ENCODE measurements at regions not wholly inside any gene's neighbourhood (a gene's known extent, or its start where the extent isn't known, plus 50 kb on each side); places are given as distances from the start of the nearest gene placed in this dataset.
"Not testable (repeated sequence)": the region's sequence is repeated elsewhere in the genome, so short reads cannot be mapped to it uniquely, and the experiment has no call there.

DNA sequence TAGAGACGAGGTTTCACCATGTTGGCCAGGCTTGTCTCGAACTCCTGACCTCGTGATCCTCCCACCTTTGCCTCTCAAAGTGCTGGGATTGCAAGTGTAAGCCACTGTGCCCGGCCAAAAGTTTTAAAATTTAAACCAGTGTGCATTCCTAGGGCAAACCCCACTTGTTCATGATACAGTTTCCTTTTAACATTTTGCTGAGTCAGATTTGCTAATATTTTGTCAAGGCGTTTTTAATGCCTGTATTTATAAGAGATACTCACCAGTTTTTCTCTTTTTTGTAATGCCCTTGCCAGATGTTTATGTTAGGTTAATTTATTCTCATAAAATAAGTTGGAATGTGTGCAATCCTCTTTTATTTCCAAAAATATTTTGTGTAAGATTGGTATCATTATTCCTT lies 927.4 kb downstream of the DNAJB9 start:
- no peak for FAIRE-seq

DNA sequence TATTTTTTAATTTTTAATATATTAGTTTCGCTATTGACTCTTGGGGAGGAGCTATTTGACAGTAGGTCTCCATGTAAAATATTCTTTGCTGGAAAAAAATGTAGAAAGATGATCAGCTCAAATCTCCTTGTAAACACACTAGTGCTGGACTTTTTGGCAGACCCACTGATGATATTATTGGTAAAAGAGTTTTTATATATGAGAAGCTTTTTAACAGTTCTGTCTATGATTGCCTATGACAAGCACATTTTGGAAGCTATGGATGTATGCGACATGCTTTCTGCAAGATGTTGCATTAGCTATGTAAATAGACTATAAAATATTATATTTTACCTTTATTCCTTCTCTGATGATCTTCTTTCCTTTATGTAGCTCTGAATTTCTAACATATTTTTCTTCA lies 928.5 kb downstream of the DNAJB9 start:
- FAIRE-seq, result no peak

DNA sequence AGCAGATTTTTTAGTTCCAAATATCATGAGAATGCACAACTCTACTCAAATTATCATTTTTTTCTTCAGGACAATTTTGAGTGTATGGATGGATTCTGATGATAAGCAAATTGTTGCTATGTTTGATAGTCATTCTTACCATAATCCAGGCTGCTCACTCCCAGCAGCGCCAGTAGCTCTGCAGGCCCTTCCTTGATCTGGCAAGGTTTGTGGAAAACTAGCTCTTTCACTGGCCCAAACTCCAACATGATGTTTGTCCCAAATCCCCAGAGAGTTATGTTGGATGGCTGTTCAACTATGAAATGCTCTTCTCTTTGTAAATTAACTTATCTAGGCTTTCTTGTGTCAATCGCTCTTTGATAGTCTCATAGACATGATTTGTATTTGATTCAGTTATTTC lies 933.7 kb downstream of the DNAJB9 start:
- no peak for FAIRE-seq

DNA sequence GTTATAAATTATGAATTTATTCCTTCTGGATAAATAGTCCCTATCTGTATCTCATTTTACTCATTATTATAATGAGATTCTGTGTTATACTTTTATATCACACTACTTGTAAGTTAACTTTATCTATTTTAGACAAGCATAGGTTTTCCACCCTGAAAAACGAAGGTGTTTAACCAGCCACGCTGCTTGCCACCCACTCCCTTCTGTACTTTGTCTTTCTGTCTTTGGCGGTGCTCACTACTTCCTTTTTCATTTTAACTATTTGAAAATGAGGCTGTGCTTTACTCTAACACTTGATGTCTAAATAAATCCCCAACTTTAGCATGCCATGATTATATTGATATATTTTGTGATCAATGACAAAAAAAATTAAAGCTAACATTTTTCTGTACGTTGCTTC lies 952.9 kb downstream of the DNAJB9 start:
- FAIRE-seq, result no peak

DNA sequence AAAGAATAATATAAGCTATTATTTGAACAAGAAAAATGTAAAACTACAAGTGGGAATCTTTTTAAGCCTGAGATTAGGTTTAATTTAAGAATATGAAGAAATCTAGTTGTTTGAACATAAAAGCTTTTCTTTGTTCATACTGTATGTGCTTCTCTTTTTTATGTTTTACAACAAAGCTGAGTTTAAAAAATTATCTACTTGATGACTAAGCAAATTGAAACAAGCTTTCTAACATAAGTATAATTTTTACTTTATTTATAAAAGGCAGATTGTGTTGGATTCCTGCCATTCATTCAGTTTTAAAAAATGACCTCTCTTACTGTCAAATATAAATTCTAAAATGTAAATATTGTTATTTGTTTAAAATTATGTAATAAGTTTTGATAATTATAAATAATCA lies 958.2 kb downstream of the DNAJB9 start:
- no peak for FAIRE-seq

DNA sequence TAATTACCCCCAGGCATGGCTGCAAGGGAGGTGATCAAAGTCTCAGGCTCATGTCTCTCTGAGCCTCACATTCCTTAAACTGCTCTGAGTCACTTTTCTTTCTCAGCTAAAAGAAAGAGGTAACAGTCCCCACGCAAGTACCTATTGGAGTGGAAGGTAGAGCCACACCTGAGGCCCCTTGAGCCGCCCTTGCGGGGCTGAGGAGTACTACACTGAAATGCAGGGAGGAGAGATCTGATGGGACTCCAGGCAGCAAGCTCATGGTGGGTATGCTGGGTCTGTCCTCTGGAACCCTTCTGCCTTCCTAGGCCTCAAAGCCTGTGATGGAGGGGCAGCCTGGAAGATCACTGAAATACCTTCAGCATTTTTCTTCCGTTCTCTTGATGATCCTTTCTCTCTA lies 960.0 kb downstream of the DNAJB9 start:
- FAIRE-seq, result no peak

DNA sequence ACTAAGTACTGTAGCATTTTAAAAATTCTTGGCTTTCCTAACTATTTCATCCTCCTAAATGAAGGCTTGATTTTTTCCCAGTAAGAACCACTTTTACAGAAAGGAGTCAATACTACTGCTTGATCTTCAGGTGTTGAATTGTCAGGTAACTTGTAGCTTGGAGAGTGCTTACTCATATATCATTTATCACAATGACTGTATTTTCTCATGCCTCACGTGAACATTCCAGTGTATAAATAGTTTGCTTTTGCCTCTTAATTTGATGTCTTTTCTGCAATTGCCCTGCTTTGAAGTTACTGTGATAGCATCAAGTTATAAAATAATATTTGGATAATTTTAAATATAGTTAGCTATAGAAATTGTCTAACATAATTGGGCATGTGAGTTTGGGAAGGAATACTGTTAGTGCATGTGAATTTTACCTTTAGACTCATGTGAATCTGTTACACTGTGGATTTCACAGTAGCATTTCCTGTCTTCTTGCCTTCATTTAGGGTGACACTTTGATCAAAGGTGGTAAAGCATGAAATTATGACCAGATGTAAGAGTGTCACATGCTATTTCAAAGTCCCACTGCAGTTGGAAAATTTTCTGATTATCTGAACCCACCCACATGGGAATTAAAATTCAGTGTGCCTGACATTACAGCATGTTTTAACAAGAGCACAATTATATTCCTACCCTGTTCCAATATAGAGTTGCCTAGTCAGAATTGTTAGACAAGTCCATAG lies 962.8 kb downstream of the DNAJB9 start:
- no peak for FAIRE-seq

DNA sequence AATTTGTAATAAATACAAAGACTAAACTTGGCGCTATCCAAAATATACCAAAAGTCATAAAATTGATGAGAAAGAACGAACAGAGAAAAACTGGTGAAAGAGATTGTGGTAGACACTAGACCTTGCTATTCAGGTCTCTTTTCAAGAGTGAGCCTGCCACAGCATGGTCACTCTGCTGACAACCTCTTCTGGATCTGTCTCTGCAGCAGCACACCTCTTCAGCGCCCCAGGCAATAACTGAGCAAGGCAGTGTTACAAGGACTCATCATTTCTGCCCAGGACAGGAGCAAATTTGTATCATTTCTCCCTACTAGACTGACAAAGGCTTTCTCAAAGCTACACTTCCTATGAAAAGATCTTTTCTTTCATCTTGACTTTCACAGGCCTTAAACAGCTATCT lies 976.0 kb downstream of the DNAJB9 start:
- FAIRE-seq, result no peak

DNA sequence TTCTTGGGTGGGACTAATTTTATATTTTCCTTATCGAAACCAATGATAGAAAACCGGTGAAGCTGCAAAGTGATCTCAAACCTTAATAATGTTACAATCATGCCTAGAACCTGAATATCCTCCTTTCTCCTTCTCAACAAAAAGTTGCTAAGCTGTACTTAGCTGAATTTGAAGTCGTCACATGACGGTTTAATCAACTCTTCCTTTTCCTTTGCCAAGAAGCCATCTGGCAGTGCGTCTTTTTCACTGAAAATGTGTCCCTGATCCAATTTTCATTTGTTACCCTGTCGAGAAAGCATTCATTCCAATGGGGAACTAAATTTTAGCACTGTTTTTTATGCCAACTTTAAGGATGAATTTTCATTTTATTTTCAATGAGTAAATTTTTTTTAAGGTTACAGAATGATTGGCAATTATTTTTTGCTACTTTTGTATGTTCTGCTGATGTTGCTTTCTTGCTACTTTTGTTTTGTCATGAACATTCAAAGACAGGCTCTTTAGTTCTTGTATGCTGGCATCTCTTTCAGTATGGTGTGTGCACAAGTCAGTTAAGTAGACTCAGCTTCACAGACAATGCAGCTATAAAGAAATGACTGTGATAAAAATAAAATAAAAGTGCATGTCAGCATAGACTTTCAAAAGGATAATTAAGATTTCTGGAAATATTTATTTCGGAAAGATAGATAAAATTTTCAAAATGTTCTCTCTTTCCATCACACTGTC lies 980.0 kb downstream of the DNAJB9 start:
- FAIRE-seq, result no peak

DNA sequence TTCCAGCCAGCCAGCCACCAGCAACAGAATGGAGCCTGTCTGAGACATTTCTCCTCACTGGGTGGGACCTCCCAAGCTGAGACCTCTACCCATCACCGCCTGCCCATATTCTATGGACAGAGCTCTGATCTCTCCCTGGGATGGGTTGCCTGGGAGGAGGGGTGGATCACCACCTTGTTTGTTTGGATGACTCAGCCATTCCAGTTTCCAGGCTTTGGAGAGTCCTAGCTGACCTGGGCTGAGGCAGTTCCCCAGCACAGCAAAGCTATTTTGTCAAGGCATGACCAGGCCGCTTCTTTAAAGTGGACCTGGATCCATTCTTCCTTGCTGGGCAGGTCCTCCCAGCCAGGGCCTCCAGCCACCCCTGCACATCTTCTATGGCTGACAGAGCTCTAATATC lies 982.3 kb downstream of the DNAJB9 start:
- FAIRE-seq, result no peak

DNA sequence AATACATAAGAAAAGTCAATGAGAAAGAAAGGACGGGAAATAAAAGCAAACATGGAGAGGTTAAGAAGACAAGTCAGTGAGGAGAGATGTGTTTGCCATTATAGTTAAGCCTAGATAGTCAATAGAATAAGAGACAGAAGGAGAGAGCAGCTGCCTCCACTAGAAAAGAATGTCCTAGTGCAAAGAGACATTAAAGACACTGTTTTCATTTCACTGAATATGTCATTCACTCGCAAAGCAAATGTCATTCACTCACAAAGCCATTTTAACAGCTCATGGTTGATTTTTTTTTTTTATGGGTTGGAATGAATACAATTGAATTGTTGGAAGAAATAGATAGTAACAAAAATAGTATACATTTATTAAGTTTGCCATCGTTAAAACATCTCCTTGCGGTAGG lies 1007.6 kb downstream of the DNAJB9 start:
- no peak for FAIRE-seq

DNA sequence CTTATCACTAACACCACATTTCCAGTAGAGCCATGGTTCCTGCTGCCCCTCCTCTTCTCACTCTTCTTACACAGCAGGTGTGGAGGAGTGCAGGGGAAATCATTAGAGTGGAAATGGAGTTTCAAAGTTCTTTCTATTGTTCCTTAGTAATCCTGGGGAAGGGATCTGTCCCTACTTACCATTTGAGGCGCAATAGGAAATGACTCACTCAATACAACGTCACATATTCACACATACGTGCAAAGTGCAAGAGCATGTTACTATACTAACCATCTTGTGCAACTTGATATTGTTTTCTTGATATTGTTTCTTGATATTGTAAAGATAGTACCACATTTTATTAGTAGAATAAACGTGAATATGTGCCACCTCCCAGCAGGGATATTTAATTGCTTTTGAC lies 1010.2 kb downstream of the DNAJB9 start:
- no peak for FAIRE-seq

DNA sequence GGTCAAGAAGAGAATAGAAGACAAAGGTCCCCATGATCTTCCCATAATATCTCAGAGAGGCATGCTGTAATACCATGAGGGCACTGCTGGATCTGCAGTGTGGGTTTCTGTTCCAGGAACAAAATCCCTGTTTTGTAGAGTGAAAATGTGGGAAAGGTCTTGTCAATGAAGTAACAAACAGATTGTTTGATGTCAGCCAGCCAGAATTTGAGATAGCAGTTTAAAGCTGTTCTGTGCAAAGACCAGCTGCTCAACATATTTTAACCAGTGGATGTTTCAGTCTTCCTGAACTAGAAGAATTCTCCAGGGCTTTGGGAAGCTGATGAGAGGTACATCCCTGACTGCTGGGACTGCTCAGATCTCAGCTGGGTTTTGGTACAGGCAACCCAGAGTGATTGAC lies 1012.5 kb downstream of the DNAJB9 start:
- no peak for FAIRE-seq

DNA sequence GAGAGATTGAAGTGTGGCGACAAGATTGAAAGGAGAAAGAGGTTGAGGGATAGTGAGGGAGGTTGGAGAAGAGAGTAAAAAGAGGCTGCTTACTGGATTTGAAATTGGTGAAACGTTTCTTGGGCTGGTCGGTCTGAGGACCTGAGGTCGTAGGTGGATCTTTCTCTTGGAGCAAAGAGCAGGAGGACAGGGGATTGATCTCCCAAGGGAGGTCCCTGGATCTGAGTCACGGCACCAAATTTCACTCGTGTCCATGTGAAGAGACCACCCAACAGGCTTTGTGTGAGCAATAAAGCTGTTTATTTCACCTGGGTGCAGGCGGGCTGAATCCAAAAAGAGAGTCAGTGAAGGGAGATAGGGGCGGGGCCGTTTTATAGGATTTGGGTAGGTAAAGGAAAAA lies 1027.3 kb downstream of the DNAJB9 start:
- not testable (repeated sequence) for FAIRE-seq

DNA sequence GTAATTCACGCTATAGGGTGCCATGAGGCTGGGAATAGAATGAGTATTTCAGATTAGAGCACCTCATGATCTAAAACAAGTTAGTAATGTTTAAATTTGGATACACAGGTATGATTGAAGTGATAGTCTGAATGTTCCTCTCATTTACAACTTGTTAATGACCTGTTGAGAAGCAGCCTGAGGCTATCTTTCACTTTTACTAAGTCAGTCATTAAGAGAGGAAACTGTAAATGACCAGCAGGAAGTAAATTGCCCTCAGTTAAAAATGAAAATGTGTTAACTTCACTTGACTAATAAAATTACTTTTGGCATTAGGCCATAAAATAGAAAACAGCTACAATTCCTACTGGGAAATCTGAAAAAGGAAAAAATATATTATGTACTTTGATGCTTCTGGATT lies 1042.0 kb downstream of the DNAJB9 start:
- peak; percentile 21 for FAIRE-seq

DNA sequence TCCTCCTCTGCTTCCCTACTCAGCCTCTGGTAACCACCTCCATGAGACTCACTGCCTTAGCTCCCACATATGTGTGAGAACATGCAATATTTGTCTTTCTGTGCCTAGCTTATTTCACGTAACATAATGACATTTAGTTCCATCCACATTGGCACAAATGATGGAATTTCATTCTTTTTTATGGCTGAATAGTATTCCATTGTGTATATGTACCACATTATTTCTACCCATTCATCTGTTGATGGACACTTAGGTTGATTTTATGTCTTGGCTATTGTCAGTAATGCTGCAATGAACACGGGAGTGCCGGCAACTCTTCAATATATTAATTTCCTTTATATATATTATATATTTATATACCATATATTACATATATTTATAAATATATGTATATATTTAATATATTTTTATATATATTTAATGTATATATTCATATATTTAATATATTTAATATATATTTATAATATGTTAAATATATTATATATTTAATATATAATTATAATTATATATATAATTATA lies 1046.9 kb downstream of the DNAJB9 start:
- no peak for FAIRE-seq

DNA sequence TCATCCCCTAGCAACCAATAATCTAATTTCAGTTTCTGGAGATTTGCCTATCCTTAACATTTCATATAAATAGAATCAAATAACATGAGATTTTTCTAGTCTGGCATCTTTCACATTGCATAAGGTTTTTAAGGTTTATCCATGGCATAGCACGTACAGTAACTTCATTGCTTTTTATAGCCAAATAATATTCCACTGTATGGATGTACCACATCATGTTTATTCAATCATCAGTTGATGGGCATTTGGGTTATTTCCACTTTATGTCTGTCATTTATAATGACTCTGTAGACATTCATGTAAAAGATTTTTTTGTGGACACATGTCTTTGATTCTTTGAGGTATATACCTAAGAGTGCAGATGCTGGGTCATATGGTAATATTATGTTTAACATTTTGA lies 1052.6 kb downstream of the DNAJB9 start:
- no peak for FAIRE-seq

DNA sequence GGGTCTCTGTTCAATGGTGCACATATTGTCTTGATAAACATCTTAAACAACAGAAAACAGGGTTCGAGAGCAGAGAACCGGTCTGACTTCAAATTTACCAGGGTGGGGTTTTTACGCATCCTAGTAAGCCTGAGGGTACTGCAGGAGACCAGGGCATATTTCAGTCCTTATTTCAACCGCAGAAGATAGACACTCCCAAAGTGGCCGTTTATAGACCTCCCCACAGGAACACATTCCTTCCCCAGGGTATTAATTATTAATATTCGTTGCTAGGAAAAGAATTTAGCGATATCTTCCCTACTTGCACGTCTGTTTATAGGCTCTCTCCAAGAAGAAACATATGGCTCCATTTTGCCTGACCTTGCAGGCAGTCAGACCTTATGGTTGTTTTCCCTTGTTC lies 1063.2 kb downstream of the DNAJB9 start:
- FAIRE-seq, result not testable (repeated sequence)

DNA sequence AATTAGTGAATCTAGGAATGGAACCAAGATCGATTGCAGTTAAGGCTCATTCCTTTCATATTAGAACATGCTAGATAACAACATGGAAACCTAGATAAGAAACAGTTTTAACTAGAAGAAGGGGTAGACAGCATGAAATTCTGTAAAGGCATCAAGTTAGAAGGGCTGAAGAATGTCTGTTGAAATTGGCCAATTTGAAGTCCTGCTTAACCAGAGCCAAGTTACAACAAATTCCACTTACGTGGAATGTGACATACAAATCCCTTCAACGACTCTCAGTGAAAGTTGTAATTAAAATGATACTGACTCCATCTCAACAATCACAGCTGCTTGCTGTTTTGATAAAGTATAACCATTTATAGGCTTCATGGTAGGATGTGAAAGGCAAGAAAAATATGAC lies 1065.7 kb downstream of the DNAJB9 start:
- no peak for FAIRE-seq

DNA sequence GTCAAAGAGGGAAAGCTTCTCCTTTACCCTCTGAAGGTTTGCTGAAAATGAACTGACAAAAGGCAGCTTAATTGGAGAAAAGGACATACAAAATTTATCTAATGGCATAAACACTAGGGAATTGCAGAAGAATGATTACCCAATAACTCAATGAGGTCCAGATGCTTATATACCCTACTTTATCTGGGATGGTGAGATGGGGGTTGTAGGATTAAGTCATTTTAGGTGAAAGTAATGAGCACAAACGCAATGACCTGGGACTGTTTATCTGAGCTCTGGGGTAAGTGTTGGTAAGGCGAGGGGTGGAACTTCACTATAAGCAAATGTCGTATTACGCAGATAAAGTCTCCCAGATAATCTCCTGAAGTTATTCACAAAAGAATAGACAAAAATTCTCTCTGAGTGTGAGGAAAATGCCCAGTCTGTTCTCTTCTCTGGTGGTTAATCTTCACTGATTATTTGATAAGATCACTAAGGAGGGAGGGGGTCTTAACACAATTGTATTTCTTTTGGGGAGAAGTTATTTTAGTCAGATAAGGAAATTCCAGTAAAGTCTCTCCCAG lies 1067.8 kb downstream of the DNAJB9 start:
- FAIRE-seq, result no peak

DNA sequence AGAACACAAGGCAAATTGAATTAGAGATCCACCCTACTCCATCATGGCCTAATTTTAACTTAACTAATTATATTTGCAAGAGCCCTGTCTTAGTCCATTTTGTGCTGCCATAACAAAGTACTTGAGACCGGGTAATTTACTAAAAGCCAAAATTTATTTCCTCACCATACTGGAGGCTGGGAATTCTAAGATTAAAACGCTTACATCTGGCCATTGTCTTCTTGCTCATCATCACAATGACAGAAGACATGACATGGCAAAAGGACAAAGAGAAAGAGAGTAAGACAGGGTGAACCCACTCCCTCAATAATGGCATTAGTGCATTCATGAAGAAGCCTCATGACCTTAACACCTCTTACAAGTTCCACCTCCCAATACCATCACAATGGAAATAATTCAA lies 1068.6 kb downstream of the DNAJB9 start:
- FAIRE-seq, result no peak

DNA sequence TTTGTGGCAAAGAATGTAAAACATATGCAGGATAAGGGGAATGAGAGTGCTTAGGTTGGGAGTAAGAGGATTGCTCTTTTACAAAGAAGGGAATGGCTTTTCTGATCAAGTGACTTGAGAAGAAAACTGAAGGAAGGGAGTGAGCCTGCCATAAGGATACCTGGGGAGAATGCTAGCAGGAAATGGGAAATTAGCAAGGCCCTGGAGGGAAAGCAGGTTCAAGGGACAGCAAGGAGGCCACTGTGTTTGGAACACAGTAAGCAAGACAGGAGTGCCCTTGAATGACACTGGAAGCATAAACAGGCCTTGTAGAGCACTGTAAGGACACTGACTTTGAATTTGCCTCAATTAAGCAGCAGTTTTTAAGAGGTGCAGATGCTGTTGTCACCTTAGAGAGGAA lies 1069.9 kb downstream of the DNAJB9 start:
- no peak for FAIRE-seq

DNA sequence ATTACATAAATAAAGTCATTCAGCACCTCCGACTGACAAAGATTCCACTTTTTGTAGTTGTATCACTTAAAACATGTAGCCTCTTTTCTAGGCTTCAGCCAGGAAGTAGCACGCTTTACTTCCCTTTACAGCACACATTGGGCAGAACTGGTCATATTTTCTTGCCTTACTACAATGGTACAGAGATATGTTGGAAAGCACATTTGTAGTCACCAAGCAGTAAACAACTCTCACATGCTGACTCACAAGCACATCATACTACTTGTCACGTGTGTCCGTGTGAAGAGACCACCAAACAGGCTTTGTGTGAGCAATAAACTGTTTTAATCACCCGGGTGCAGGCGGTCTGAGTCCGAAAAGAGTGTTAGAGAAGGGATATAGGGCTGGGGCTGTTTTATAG lies 1071.8 kb downstream of the DNAJB9 start:
- no peak for FAIRE-seq

DNA sequence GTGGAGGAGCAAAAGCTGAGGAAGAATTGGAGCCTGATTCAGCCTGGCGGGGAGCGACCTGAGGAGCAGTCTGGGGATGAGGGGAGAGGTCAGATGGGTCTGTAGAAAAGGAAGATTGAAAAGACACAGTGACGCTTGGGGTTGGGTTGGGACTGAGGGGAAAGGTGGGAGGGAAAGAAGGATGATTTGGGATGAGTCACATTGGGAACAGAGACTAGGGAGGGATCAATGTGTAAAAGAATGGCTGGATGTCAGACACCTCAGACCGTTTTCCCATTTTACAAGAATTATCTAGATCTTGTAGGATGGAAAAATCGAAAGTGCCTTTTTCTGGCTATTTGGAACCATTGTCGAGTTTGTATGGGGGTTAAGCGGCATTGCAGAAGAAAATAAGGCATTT lies 1076.5 kb downstream of the DNAJB9 start:
- no peak for FAIRE-seq
